T-helper 2 cell treated with Interferon-gamma antibody and Interleukin-4, amounts not matched to agents 5 μg/mL and 100 μg/mL, for 36 hours (primary cell): ENCODE measurements at regions not wholly inside any gene's neighbourhood (a gene's known extent, or its start where the extent isn't known, plus 50 kb on each side); places are given as distances from the start of the nearest gene placed in this dataset.
"Not testable (repeated sequence)": the region's sequence is repeated elsewhere in the genome, so short reads cannot be mapped to it uniquely, and the experiment has no call there.

Source experiments
- DNase-seq: peaks from one replicate; pipeline ENCODE4 v3.0.0; 2021; ENCODE audit warnings: low spot score
- H3K27ac Mint-ChIP-seq: one replicate; pipeline ENCODE4 v1.8.0; 2021; ENCODE audit warnings: mild to moderate bottlenecking, mixed read lengths
- H3K27me3 Mint-ChIP-seq: one replicate; pipeline ENCODE4 v1.8.0; 2021; ENCODE audit warnings: low read depth, mixed read lengths
- H3K36me3 Mint-ChIP-seq: one replicate; pipeline ENCODE4 v1.8.0; 2021; ENCODE audit warnings: low read depth, mixed read lengths
- H3K4me1 Mint-ChIP-seq: one replicate; pipeline ENCODE4 v1.8.0; 2021; ENCODE audit warnings: low read depth, mixed read lengths
- H3K4me3 Mint-ChIP-seq: one replicate; pipeline ENCODE4 v1.8.0; 2022; ENCODE audit warnings: mild to moderate bottlenecking, moderate library complexity, mixed read lengths
- H3K9me3 Mint-ChIP-seq: one replicate; pipeline ENCODE4 v1.8.0; 2021; ENCODE audit warnings: mixed read lengths

DNA sequence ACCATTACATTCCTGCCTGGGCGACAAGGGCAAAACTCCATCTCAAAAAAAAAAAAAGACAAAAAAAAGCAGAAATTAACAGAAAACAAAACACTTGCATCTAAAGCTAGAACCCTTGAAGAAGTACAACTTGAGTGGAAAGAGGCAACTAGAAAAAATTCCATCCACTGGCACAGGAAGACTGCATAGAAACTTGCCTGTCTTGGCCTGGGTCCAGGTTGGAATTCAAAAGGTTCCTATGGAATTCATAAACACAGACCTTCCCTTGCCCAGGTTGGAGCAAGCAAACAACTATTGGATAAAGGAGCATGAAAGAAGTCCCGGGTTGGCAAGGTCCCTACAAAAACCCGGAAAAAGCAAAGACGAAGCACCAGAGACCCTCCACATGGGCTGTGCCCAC is 69.8 kb downstream of the CCDC71L start:
- Mint-ChIP-seq H3K9me3 (peaks cover 10% of the 10 kb centered on the region), H3K36me3 (no peaks in the 10 kb centered on the region), H3K4me3 (no peak overlapping the region), H3K4me1 (no peaks in the 10 kb centered on the region), H3K27ac (no peak overlapping the region), H3K27me3 (peaks cover 18% of the 10 kb centered on the region)
- DNase-seq, result no peak

DNA sequence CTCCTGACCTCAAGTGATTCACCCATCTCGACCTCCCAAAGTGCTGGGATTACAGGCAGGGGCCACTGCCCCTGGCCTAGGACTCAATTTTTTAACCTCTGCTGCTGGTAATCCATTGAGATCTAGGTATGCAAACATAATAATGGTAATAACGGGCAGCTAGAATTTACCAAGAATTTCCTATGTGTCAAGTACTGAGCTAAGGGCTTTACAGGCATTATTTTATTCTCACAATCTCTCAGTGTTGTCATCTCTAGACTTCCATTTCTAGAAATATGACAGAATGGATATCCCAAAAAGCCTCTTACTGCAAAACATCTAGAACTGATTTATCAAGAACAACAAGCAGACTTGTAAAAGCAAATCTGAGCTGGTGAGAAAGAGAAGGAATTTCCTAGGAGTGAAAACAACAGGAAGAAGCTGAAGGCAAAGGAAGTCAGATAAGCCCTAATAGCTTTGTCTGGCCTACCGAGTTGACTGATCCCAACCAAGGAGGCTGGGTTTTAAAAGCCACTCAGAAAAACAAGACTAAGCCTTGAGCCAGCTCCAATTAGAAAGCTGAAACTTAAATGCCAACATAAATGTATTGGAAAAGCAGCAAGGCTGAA is 70.6 kb downstream of the CCDC71L start:
- Mint-ChIP-seq H3K4me1 (no peaks in the 10 kb centered on the region), H3K36me3 (no peaks in the 10 kb centered on the region), H3K27me3 (peaks cover 12% of the 10 kb centered on the region), H3K4me3 (no peak overlapping the region), H3K27ac (no peak overlapping the region), H3K9me3 (peaks cover 10% of the 10 kb centered on the region)
- DNase-seq, result no peak

DNA sequence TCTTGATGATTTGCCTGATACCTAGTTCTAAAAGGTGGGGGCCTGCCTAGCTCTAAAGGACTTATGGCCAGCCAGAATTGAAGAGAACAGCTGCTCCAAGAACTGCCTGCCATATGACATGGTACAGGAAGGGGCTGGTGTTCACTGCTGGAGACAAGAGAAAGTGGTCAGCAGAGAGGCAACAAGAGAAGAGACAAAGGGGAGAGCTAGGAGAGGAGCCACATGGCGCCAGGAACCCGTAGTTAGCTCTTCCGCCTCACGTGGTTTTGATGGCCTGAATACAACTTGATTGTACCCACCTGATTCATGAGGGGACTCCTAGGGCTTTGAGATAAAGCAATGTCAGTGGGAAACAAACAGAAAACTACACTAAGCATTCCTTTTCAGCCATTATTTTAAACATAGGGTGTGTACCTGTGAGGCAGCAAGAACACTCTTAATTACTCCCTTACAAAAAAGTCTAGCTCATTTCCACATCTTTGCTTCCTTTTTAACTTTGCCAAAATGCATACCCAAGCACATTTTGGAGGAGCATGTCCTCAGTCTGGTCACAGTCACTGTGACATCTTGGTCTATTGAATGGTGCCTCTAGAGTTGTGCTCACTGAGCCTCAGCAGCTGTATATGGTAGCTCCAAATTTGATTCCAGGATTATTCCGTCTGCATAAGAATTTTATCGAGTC is 71.6 kb downstream of the CCDC71L start:
- peaks cover 10% of the 10 kb centered on the region for H3K9me3 Mint-ChIP-seq
- DNase-seq, result no peak
- H3K4me3 Mint-ChIP-seq, result no peak overlapping the region
- H3K4me1 Mint-ChIP-seq, result no peaks in the 10 kb centered on the region
- no peak overlapping the region for H3K27ac Mint-ChIP-seq
- peaks cover 8% of the 10 kb centered on the region for H3K27me3 Mint-ChIP-seq
- no peaks in the 10 kb centered on the region for H3K36me3 Mint-ChIP-seq

DNA sequence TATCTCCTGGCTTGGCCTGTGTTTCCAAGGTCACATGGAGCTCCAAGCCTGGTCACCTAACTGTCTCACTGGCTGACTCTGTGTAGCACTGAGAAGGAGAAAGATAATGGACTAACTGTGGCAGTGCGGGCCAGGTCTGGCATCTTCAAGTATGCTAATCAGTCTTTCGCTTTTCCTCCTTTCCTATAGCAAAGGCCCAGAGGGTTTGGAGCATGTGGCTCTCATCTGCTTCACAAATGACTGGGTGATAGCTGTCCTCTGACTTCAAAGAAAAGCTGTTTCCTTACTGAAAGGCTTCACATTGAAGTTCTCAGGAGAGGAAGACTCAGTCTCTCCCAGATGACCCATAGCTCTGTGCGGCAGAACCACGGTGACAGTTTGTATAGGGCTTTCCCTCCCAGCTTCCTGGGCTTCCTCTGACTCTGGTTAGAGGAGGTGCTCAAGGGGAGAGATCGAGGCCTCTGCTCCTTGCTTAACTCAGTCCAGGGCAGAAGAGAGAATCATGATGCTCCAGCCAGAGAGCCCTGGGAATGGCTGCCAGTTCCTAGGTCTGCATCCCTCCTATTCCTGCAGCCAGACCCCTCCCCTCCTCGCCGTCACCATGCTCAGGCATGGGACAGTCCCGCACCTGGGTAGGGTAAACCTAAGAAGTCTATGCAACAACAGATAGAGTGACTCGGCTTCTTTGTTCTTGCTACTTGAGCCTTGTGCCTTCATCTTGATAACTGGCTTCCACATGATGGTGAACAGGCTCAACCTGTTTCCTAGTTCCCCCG is 72.3 kb downstream of the CCDC71L start:
- Mint-ChIP-seq H3K4me1 (no peaks in the 10 kb centered on the region), H3K36me3 (no peaks in the 10 kb centered on the region), H3K9me3 (peaks cover 14% of the 10 kb centered on the region), H3K4me3 (no peak overlapping the region), H3K27me3 (peaks cover 4% of the 10 kb centered on the region), H3K27ac (no peak overlapping the region)
- DNase-seq, result no peak

DNA sequence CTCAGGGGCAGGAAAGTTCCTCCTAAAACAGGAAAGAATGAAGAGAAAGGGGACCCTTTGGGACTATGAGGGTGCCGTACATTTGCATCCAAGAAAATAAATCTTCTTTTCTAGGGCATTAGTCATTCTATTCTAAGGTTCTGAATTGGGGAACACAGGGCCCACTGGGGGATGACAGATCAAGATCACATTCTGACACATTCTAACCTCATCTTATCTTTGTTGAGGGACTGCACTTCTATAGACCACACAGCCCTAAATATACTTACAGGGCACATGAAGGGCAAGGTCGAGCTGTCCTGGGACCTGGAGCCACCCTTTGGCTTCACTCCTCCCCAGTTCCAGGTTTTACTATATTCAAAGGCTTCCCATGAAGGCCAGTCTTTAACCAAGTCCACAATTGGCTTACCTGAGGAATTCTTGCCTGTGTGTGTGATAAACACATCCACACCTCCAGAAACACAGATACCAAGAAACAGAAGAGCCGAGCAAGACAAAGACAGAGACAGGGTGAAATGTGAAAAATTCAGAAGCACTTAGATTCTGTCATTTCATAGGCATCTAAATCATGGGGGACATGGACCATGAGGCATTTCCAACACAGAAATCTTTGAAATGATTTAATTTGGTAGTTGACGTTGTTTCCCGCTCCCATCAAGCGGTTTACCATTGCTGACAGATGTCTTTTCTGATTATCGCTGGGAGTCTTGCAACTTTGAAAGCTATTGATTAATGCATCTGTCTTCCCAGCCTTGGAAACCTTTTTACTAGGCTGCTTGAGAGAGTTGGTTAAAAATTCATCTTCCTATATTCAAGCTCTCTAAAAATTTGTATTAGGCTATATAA is 75.8 kb downstream of the CCDC71L start:
- Mint-ChIP-seq H3K9me3 (peaks cover 15% of the 10 kb centered on the region), H3K27ac (no peak overlapping the region), H3K4me1 (peaks cover 1% of the 10 kb centered on the region), H3K36me3 (no peaks in the 10 kb centered on the region), H3K27me3 (no peaks in the 10 kb centered on the region), H3K4me3 (no peak overlapping the region)
- no peak for DNase-seq

DNA sequence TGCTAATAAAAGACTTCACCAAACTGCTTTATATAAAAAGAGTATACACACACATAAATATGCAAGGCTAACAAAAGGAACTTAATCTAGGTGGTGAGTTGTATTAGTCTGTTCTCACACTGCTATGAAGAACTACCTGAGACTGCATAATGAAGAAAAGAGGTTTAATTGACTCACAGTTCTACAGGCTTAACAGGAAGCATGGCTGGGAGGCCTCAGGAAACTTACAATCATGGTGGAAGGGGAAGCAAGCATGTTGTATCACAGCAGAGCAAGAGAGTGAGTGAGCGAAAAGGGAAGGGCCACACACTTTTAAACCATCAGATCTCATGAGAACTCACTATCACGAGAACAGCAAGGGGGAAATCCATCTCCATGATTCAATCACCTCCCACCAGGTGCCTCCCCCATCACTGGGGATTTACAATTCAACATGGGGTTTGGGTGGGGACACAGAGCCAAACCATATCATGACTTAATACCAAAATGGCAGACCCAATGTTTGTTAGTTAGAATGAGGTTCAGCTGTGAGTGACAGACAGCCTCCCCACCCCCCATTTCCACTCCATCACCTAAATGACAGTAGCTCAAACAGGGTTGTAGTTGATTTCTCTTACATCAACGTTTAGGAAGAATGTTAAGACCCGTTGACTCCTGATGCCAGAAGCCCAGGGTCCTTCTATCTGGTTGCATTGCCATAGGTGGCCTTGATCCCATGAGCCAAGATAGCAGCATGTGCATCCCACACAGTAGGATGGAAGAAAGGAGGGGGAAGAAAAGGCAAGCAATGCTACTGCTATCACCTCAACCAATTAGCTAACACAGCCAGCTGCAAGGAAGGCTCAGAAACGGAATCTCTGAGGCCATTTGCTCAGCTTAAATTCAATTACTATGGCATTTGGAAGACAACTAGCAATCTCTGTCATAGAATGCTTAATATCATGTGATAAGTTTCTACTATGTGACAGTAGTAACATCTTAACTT is 77.0 kb downstream of the CCDC71L start:
- Mint-ChIP-seq H3K4me1 (peaks cover 2% of the 10 kb centered on the region), H3K36me3 (no peaks in the 10 kb centered on the region), H3K4me3 (no peak overlapping the region), H3K27me3 (no peaks in the 10 kb centered on the region), H3K9me3 (peaks cover 15% of the 10 kb centered on the region), H3K27ac (no peak overlapping the region)
- DNase-seq, result no peak

DNA sequence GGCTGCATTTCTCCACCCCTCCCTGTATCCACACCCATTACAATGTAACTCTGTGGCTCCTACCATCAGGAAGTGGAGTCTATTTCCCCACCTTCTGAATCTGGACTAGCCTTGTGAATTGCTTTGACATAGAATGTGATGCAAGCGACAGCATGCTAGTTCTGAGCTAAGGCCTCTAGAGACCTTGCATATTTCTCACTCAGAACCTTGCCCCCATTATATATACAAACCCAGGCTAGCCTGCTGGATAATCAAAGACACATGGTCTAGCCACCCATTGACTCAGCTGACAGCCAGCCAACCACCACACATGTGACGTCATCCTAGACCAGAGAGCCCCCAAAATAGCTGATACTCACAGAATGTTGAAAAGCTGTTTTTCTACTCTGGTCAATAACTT is 77.9 kb downstream of the CCDC71L start:
- Mint-ChIP-seq H3K36me3 (no peaks in the 10 kb centered on the region), H3K27ac (no peak overlapping the region), H3K9me3 (peaks cover 15% of the 10 kb centered on the region), H3K4me1 (peaks cover 2% of the 10 kb centered on the region), H3K27me3 (peaks cover 6% of the 10 kb centered on the region), H3K4me3 (no peak overlapping the region)
- DNase-seq, result no peak

DNA sequence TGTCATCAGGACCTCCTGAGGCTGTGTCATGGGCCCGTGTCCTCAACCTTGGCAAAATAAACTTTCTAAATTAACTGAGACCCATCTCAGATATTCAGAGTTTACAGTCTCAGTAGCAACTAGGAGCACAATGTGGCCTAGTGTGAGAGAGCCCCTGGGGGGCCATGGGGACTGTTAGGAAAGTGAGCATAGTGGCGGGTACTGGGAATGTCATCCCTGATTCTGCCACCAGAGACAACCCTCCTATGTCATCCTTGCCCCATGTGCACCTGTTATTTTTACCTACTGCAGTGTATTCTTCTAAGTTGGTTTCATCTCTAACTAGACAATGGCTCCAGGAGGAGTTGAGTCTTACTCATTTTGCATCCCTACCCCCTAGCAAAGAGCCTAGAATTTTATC is 78.6 kb downstream of the CCDC71L start:
- peaks cover 15% of the 10 kb centered on the region for H3K9me3 Mint-ChIP-seq
- peaks cover 2% of the 10 kb centered on the region for H3K4me1 Mint-ChIP-seq
- H3K4me3 Mint-ChIP-seq, result no peak overlapping the region
- peaks cover 7% of the 10 kb centered on the region for H3K27me3 Mint-ChIP-seq
- H3K27ac Mint-ChIP-seq, result no peak overlapping the region
- no peaks in the 10 kb centered on the region for H3K36me3 Mint-ChIP-seq
- no peak for DNase-seq

DNA sequence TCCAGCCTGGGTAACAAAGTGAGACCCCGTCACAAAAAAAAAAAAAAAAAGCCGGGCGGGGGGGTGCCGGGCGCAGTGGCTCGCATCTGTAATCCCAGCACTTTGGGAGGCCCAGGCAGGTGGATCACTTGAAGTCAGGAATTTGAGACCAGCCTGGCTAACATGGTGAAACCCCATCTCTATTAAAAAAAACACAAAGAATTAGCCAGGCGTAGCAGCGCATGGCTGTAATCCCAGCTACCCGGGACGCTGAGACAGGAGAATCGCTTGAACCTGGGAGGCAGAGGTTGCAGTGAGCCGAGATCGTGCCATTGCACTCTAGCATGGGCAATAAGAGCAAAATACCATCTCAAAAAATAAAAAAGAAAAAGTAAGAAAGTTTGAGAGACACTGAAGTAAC is 81.9 kb downstream of the CCDC71L start:
- H3K9me3 Mint-ChIP-seq, result peaks cover 10% of the 10 kb centered on the region
- not testable (repeated sequence) for H3K4me3 Mint-ChIP-seq, H3K4me1 Mint-ChIP-seq, H3K36me3 Mint-ChIP-seq, H3K27ac Mint-ChIP-seq, H3K27me3 Mint-ChIP-seq, DNase-seq

DNA sequence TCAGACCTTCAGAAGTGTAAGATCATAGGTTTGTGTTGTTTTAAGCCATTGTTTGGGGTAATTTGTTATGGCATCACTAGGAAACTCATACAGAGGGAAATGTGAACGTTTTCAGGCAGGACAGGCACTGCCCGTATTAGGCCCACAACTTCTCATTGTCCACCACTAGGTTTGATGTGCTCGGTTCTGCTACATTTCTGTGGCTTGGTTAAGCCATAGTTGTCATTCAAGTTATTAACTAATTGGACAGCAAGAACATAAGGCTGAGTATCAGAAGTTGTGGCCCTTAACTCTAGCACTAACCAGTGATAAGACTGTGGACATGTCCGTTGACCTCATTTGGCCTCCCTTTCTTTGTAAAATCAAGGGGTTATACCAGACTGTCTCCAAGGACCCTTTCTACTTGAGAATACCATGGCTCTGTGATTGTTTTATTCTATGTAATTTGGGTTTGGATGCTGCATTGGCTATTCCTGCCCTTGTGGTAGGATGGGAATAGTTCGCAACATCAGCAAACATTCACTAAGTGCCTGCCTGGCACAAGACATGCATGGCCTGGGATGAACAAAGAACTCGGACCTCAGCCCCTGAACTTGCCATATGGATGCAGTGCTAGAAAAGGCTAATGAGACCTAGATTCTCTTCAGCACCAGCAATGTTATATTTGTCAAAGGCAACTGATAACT is 85.7 kb downstream of the CCDC71L start:
- no peak overlapping the region for H3K4me3 Mint-ChIP-seq
- peaks cover 9% of the 10 kb centered on the region for H3K27me3 Mint-ChIP-seq
- H3K9me3 Mint-ChIP-seq, result no peaks in the 10 kb centered on the region
- peaks cover 5% of the 10 kb centered on the region for H3K4me1 Mint-ChIP-seq
- H3K36me3 Mint-ChIP-seq, result no peaks in the 10 kb centered on the region
- H3K27ac Mint-ChIP-seq, result no peak overlapping the region
- no peak for DNase-seq

DNA sequence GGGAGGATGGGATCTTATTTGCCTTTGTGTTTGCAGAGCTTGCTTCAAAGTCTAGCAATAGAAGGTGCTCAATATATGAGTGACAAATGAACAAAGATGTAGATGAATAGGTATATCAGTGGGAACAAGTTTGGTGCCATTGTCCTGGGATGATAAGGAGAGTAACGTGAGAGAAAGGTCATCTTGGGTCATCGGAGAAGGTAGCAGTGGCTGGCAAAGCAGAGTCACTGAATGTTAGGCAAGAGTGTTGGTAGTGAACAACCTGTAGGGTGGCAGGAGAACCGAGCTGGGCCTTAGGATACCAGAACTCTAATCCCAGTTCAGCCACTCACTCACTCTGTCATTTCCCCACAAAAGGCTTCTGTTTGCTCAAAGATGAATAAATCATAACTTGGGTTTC is 87.2 kb downstream of the CCDC71L start:
- no peak for DNase-seq
- H3K36me3 Mint-ChIP-seq, result no peaks in the 10 kb centered on the region
- no peaks in the 10 kb centered on the region for H3K9me3 Mint-ChIP-seq
- H3K27me3 Mint-ChIP-seq, result peaks cover 9% of the 10 kb centered on the region
- no peak overlapping the region for H3K27ac Mint-ChIP-seq
- H3K4me1 Mint-ChIP-seq, result peaks cover 7% of the 10 kb centered on the region
- H3K4me3 Mint-ChIP-seq, result no peak overlapping the region

DNA sequence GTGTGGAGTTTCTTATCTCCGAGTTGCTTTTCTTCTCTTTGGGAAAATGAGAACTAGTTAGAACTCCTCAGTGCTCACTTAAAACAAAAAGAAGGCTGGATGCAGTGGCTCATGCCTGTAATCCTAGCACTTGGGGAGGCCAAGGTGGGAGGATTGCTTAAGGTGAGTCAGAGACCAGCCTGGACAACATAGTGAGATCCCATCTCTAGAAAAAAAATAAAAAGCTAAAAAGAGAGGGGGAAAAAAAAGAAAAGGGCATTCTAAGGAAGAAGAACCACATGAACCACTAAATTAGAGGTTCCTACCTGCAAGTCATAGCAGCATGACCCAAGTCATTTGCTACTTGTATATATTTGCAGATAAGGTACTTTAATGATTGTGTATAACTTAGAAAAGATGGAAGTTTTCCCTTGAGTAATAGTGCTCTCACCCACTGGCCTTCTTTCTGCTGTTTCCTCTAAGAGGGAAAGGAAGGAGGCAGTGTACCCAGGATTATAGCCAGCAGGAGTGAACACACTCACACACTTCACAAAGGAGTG is 87.8 kb downstream of the CCDC71L start:
- Mint-ChIP-seq H3K9me3 (no peaks in the 10 kb centered on the region), H3K36me3 (no peaks in the 10 kb centered on the region), H3K4me3 (no peak overlapping the region), H3K27ac (no peak overlapping the region), H3K27me3 (peaks cover 4% of the 10 kb centered on the region), H3K4me1 (peaks cover 10% of the 10 kb centered on the region)
- DNase-seq, result no peak
